SHP77 (cell line): ENCODE measurements at regions not wholly inside any gene's neighbourhood (a gene's known extent, or its start where the extent isn't known, plus 50 kb on each side); places are given as distances from the start of the nearest gene placed in this dataset.

ENCODE experiments used
- DNase-seq, 2 experiments: peaks; one replicate each; lab custom pipeline; 2025; lab: John Stamatoyannopoulos, UW

GRCh38 chr10:111203615-111204014, 126.8 kb downstream of the ADRA2A start:
- DNase-seq: no peak

- DNase-seq: no peak
Measured at GRCh38 chr10:111204838-111205237, 128.0 kb downstream of the ADRA2A start.

GRCh38 chr10:111206521-111206920, 129.7 kb downstream of the ADRA2A start:
- DNase-seq: no peak

- DNase-seq: no peak
Measured at GRCh38 chr10:111207500-111207899, 130.7 kb downstream of the ADRA2A start.

- no peak for DNase-seq
Measured at GRCh38 chr10:111208951-111209350, 132.1 kb downstream of the ADRA2A start.

- DNase-seq: no peak
Measured at GRCh38 chr10:111209692-111210091, 132.9 kb downstream of the ADRA2A start.

GRCh38 chr10:111211241-111211640, 134.4 kb downstream of the ADRA2A start:
- no peak for DNase-seq

- no peak for DNase-seq
Measured at GRCh38 chr10:111211706-111212105, 134.9 kb downstream of the ADRA2A start.

- no peak for DNase-seq
Measured at GRCh38 chr10:111221682-111222480, 145.1 kb downstream of the ADRA2A start.

- no peak for DNase-seq
Measured at GRCh38 chr10:111222961-111223360, 146.1 kb downstream of the ADRA2A start.

- no peak for DNase-seq
Measured at GRCh38 chr10:111231779-111232178, 154.9 kb downstream of the ADRA2A start.

- no peak for DNase-seq
Measured at GRCh38 chr10:111233439-111233838, 156.6 kb downstream of the ADRA2A start.

GRCh38 chr10:111234234-111234913, 157.5 kb downstream of the ADRA2A start:
- DNase-seq: no peak

GRCh38 chr10:111234914-111235302, 158.1 kb downstream of the ADRA2A start:
- no peak for DNase-seq

- no peak for DNase-seq
Measured at GRCh38 chr10:111240348-111240747, 163.5 kb downstream of the ADRA2A start.

GRCh38 chr10:111243126-111243525, 166.3 kb downstream of the ADRA2A start:
- no peak for DNase-seq

- no peak for DNase-seq
Measured at GRCh38 chr10:111246136-111246535, 169.3 kb downstream of the ADRA2A start.

- no peak for DNase-seq
Measured at GRCh38 chr10:111246814-111247452, 170.1 kb downstream of the ADRA2A start.

GRCh38 chr10:111247781-111248389, 171.1 kb downstream of the ADRA2A start:
- no peak for DNase-seq

GRCh38 chr10:111249925-111250324, 173.1 kb downstream of the ADRA2A start:
- no peak for DNase-seq

GRCh38 chr10:111261081-111261615, 184.3 kb downstream of the ADRA2A start:
- DNase-seq: no peak

GRCh38 chr10:111265341-111265740, 188.5 kb downstream of the ADRA2A start:
- DNase-seq: no peak
